DND-41 (cell line): ENCODE measurements at regions not wholly inside any gene's neighbourhood (a gene's known extent, or its start where the extent isn't known, plus 50 kb on each side); places are given as distances from the start of the nearest gene placed in this dataset.

Experiments
- EZH2 ChIP-seq: IDR thresholded peaks from 3 replicates; pipeline ENCODE4 v1.6.1; 2012; ENCODE audit warnings: borderline replicate concordance, low read depth, mild to moderate bottlenecking, moderate library complexity, low read length, inconsistent platforms; ENCODE audit not compliant: severe bottlenecking
- TF ChIP-seq, protein P1 (sequence below): IDR thresholded peaks from 2 replicates; pipeline ENCODE4 v1.5.1; 2012; ENCODE audit warnings: borderline replicate concordance, low read length, moderate library complexity, mild to moderate bottlenecking; ENCODE audit not compliant: poor library complexity, severe bottlenecking; ENCODE audit errors: extremely low read depth

DNA sequence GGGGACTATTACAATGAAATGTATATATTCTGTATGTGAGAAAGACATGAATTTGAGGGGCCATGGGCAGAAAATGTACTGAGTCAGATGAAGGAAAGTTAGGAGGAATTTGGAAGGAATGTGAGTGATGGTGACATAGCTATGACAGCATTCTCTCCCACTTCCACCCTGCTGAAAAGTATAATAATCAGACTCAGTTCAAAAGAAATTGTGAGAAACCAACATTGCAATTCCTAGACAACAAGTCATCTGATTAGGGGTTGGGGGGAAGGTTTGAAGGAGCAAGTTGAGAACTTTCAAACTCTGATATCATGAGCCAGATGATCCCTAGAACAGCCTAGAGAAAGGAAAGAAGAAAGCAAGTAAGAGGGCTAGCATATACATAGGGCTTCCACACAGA, 370.6 kb downstream of the DMRTA1 start:
- TF ChIP-seq EZH2, result no peak
- TF ChIP-seq, protein P1, sequence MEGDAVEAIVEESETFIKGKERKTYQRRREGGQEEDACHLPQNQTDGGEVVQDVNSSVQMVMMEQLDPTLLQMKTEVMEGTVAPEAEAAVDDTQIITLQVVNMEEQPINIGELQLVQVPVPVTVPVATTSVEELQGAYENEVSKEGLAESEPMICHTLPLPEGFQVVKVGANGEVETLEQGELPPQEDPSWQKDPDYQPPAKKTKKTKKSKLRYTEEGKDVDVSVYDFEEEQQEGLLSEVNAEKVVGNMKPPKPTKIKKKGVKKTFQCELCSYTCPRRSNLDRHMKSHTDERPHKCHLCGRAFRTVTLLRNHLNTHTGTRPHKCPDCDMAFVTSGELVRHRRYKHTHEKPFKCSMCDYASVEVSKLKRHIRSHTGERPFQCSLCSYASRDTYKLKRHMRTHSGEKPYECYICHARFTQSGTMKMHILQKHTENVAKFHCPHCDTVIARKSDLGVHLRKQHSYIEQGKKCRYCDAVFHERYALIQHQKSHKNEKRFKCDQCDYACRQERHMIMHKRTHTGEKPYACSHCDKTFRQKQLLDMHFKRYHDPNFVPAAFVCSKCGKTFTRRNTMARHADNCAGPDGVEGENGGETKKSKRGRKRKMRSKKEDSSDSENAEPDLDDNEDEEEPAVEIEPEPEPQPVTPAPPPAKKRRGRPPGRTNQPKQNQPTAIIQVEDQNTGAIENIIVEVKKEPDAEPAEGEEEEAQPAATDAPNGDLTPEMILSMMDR, result no peak
